Peyer's patch (tissue), 4 donors: ENCODE measurements at regions not wholly inside any gene's neighbourhood (a gene's known extent, or its start where the extent isn't known, plus 50 kb on each side); places are given as distances from the start of the nearest gene placed in this dataset.
"Not testable (repeated sequence)": the region's sequence is repeated elsewhere in the genome, so short reads cannot be mapped to it uniquely, and the experiment has no call there.

Experiments used
- DNase-seq, 3 donors: peaks; one replicate each; pipeline ENCODE4 v3.0.0-alpha.2; 2017 to 2019
- H3K27ac ChIP-seq, 4 donors: fragments of 200-600 bp; sonication (generic); one replicate each; pipeline ENCODE4 v1.5.1; 2016 to 2019
- H3K27me3 ChIP-seq, 2 donors: fragments of 200-600 bp; sonication (generic); one replicate each; pipeline ENCODE4 v1.5.1; 2019
- H3K36me3 ChIP-seq, 3 donors: fragments of 200-600 bp; sonication (generic); one replicate each; pipeline ENCODE4 v1.5.1; 2016 to 2019
- H3K4me1 ChIP-seq, 4 donors: fragments of 200-600 bp; sonication (generic); one replicate each; pipeline ENCODE4 v1.5.1; 2016 to 2019
- H3K4me3 ChIP-seq, 4 donors: fragments of 200-600 bp; sonication (generic); 1 replicate in 3 of 4; 2 replicates in 1 of 4; pipeline ENCODE4 v1.5.1; 2016 to 2019; ENCODE audit warnings: mild to moderate bottlenecking in 1 of 4
- H3K9me3 ChIP-seq, 4 donors: fragments of 200-600 bp; sonication (generic); one replicate each; pipeline ENCODE4 v1.5.1; 2016 to 2019; ENCODE audit warnings: mild to moderate bottlenecking in 1 of 4
- CTCF ChIP-seq, 6 experiments: fragments of 450-650 bp in 4 of 6; fragments of 200-600 bp in 2 of 6; sonication (generic) in 1 of 6; IDR thresholded peaks; one replicate each; pipeline ENCODE4 v1.5.1; 2017 to 2019; ENCODE audit warnings: antibody characterized with exemption in 6 of 6, mild to moderate bottlenecking in 3 of 6, moderate library complexity in 1 of 6
- POLR2A ChIP-seq, 2 donors: fragments of 450-650 bp; IDR thresholded peaks; one replicate each; pipeline ENCODE4 v1.5.1; 2017; ENCODE audit warnings: antibody characterized with exemption in 2 of 2, mild to moderate bottlenecking in 2 of 2, moderate library complexity in 2 of 2

- Histone ChIP-seq H3K36me3 (peaks cover 0 to 6% (median 0%) of the 10 kb centered on the region in 3 donors), H3K4me3 (no peak overlapping the region), H3K27me3 (no peaks in the 10 kb centered on the region), H3K27ac (no peak overlapping the region), H3K9me3 (no peaks in the 10 kb centered on the region), H3K4me1 (no peaks in the 10 kb centered on the region)
- no peak for DNase-seq
- no peak for TF ChIP-seq POLR2A (IDR thresholded peaks at IDR 0.05)
- no peak for TF ChIP-seq CTCF (IDR thresholded peaks at IDR 0.05)
These were observed 116.1 kb downstream of the RIN2 start for GRCh38 chr20:19874040-19874727.

DNA sequence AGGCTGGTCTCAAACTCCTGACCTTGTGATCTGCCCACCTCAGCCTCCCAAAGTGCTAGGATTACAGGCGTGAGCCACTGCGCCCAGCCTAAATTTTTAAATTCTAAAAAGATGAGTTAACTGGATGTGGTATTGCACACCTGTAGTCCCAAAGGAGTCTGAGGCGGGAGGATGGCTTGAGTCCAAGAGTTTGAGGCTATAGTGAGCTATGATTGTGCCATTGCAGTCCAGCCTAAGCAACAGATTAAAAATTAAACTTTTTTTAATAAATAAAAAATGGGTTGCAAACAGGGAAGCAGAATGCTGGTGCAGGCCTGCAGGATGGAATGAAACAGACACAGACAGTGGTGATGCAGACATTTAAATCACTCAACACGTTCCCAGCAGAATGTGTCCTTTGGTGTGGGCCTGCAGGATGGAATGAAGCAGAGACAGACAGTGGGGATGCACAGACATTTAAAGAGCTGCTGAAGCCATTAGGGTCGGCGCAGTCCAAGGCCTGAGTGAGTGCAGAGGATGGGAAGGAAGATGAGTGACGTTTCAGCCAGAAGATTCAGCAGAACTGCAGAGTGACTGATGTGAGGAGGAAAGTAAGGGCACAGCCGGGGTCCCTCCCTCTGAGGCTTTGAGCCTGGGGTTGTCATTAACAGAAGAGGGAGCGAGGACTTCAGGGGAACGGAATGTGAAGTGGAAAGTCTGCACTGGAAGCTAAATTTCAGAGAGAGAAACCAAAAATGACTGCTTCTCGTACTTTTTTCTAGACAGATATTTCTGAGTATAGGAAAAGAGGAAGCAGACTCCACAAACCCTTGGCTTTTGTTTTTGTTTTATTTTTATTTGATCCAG lies 117.5 kb downstream of the RIN2 start:
- H3K36me3 ChIP-seq = peaks cover 0 to 6% (median 0%) of the 10 kb centered on the region in 3 donors
- no peaks in the 10 kb centered on the region for H3K4me1 ChIP-seq
- peak overlapping the region in 3 of 4 donors; percentile 22 to 61 (median 52) for H3K27ac ChIP-seq
- H3K27me3 ChIP-seq = no peaks in the 10 kb centered on the region
- H3K4me3 ChIP-seq = peak overlapping the region in 1 of 4 donors; percentile 11
- no peaks in the 10 kb centered on the region for H3K9me3 ChIP-seq
- no peak for DNase-seq
- TF ChIP-seq CTCF (IDR thresholded peaks at IDR 0.05) = no peak
- no peak for TF ChIP-seq POLR2A (IDR thresholded peaks at IDR 0.05)

- Histone ChIP-seq H3K9me3 (no peaks in the 10 kb centered on the region), H3K4me3 (no peak overlapping the region), H3K27ac (peak overlapping the region in 3 of 4 donors; percentile 22 to 61 (median 35)), H3K36me3 (no peaks in the 10 kb centered on the region), H3K27me3 (no peaks in the 10 kb centered on the region), H3K4me1 (no peaks in the 10 kb centered on the region)
- DNase-seq = no peak
- TF ChIP-seq CTCF (IDR thresholded peaks at IDR 0.05) (no peak), POLR2A (IDR thresholded peaks at IDR 0.05) (no peak)
These were observed 118.9 kb downstream of the RIN2 start for GRCh38 chr20:19876828-19877460.

DNA sequence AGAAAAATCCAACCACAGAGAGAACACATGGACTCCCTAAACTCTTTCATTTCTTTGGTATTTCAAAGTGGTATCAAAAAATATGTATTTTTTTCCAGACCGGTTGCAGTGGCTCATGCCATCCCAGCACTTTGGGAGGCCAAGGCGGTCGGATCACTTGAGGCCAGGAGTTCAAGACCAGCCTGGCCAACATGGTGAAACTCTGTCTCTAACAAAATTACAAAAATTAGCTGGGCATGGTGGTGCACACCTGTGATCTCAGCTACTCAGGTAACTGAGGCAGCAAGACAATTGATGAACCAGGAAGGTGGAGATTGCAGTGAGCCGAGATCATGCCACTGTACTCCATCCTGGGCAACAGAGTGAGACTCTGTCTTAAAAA lies 121.8 kb downstream of the RIN2 start:
- H3K36me3 ChIP-seq, H3K27me3 ChIP-seq, H3K4me1 ChIP-seq, H3K4me3 ChIP-seq, DNase-seq, H3K9me3 ChIP-seq: not testable (repeated sequence)
- H3K27ac ChIP-seq = peak overlapping the region in 2 of 4 donors; percentile 22 to 55

GRCh38 chr20:19880256-19881079 lies 122.4 kb downstream of the RIN2 start:
- peak overlapping the region in 2 of 4 donors; percentile 46 to 55 for H3K27ac ChIP-seq

More at GRCh38 chr20:19880256-19881079, 122.4 kb downstream of the RIN2 start:
- Histone ChIP-seq H3K4me3 (no peak overlapping the region), H3K4me1 (peaks cover 0 to 2% (median 0%) of the 10 kb centered on the region in 4 donors), H3K27me3 (no peaks in the 10 kb centered on the region), H3K9me3 (no peaks in the 10 kb centered on the region), H3K36me3 (no peaks in the 10 kb centered on the region)
- DNase-seq = no peak
- TF ChIP-seq POLR2A (IDR thresholded peaks at IDR 0.05) = no peak
- no peak for TF ChIP-seq CTCF (IDR thresholded peaks at IDR 0.05)
